ENCODE measurements at regions not wholly inside any gene's neighbourhood (a gene's known extent, or its start where the extent isn't known, plus 50 kb on each side); places are given as distances from the start of the nearest gene placed in this dataset.
A peak's percentile ranks its signal among the peaks of the same experiment; 100 is the strongest.

DNA sequence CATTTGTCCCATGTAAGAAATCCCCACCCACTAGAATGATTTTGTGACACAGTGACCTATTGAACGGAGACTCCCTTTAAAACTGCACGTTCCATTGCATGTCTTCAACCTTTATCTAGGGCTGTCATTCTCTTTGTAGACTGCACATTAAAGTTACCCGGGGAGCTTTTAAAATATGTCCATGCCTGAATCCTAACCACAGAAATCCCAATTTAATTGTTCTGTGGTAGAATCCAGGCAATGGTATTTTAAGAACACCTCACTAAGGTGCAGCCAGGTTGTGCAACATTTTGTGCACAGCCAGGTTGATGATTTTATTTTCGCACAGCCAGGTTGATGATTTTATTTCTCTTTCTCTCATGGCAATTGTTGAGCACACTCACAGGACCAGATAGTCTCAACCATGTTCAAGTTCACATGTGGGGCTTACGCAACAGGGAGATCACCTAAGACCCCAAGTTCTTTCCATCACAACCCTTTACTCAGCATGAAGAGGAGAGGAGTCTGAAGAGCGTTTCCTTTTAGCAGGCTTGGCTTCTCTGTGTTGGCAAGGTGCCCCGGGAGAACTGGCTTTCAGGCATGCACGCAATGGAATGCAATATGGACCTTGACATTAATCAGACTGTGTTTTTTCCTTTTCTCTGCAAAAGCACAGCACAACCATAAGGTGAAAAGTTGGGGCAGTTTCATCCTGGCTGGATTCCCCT is 467.3 kb upstream of the ETAA1 start:
- H3K4me3 Mint-ChIP-seq (ENCODE audit: unreplicated experiment): no peak overlapping the region
- no peaks in the 10 kb centered on the region for H3K36me3 Mint-ChIP-seq (ENCODE audit: low read depth)
- H3K9me3 Mint-ChIP-seq (ENCODE audit: low read depth): peaks cover 2% of the 10 kb centered on the region
- H3K27me3 Mint-ChIP-seq (ENCODE audit: low read depth): peaks cover 6% of the 10 kb centered on the region
- TF ChIP-seq, protein P1, sequence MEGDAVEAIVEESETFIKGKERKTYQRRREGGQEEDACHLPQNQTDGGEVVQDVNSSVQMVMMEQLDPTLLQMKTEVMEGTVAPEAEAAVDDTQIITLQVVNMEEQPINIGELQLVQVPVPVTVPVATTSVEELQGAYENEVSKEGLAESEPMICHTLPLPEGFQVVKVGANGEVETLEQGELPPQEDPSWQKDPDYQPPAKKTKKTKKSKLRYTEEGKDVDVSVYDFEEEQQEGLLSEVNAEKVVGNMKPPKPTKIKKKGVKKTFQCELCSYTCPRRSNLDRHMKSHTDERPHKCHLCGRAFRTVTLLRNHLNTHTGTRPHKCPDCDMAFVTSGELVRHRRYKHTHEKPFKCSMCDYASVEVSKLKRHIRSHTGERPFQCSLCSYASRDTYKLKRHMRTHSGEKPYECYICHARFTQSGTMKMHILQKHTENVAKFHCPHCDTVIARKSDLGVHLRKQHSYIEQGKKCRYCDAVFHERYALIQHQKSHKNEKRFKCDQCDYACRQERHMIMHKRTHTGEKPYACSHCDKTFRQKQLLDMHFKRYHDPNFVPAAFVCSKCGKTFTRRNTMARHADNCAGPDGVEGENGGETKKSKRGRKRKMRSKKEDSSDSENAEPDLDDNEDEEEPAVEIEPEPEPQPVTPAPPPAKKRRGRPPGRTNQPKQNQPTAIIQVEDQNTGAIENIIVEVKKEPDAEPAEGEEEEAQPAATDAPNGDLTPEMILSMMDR (IDR thresholded peaks at IDR 0.05): no peak
- H3K4me1 Mint-ChIP-seq (ENCODE audit: low read depth): peaks cover 11% of the 10 kb centered on the region
- DNase-seq (ENCODE audit: low spot score): no peak
- H3K27ac Mint-ChIP-seq (ENCODE audit: unreplicated experiment): peak overlapping the region; percentile 68

DNA sequence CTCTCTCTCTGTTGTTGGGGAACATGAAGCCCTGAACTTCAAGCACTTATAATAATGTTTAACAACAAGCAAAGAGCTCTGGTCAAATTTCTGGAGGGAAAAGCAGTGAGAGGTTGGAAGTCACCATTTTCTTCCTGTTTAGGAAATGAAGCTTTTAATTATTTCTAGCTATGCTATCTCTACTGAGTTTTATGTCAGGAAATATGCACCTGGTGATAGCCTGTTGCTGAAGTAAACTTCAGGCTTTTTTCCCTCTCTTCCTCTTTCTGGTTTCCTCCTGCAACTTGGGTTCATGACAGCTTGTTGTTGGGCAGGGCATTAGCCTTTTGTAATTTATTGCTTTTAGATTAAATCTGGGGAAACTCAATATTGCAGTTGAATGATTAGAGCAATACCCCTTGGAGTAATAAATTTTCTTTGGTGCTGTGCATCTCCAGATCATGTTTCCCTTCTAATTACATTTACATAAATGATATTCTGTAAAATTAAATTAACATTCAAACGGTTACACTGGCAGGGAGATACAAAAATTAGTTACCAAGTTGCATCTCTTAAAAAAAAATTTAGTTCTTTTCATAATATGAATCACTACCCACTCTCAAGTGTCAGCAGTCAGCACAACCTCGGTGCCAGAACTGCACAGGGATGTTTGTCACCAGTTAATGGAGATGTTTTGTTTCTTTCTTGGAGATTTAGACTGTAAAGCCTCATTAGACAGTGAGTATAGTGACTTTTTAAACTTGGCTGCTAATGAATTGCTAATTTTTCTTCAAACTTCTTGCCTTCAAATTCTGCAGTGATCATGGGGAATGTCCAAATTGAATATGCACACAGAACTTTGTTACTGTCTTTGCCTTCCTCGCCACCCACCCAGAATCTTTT is 466.6 kb upstream of the ETAA1 start:
- Mint-ChIP-seq H3K36me3 (ENCODE audit: low read depth) (no peaks in the 10 kb centered on the region), H3K27me3 (ENCODE audit: low read depth) (peaks cover 6% of the 10 kb centered on the region), H3K9me3 (ENCODE audit: low read depth) (peaks cover 2% of the 10 kb centered on the region), H3K4me3 (ENCODE audit: unreplicated experiment) (no peak overlapping the region), H3K27ac (ENCODE audit: unreplicated experiment) (peak overlapping the region; percentile 68), H3K4me1 (ENCODE audit: low read depth) (peaks cover 11% of the 10 kb centered on the region)
- TF ChIP-seq, protein P1 (IDR thresholded peaks at IDR 0.05): no peak
- no peak for DNase-seq (ENCODE audit: low spot score)

DNA sequence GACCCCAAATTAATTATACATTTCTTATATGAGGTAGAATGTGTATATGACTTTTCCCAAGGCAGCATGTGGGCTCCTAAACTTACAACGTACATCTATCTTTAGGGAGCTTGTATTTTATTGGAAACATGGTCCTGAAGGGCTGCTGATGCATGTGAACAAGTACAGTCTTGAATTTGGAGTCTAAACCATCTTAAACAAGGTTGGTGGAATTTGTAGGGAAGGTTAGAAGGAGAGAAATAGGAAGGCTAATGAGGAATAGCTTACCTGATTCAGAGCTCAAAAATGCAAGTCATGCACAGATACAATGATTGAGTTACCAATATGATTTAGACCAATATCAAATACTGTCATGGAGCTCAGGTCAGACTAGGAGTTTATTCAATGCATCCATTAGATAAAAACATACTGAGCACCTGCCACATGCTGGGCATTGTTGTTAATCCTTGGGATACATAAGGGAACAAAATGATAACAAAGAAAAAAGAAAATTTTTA is 458.6 kb upstream of the ETAA1 start:
- H3K36me3 Mint-ChIP-seq (ENCODE audit: low read depth): peaks cover 3% of the 10 kb centered on the region
- no peak overlapping the region for H3K27ac Mint-ChIP-seq (ENCODE audit: unreplicated experiment)
- H3K9me3 Mint-ChIP-seq (ENCODE audit: low read depth): peaks cover 5% of the 10 kb centered on the region
- H3K27me3 Mint-ChIP-seq (ENCODE audit: low read depth): peaks cover 11% of the 10 kb centered on the region
- no peak overlapping the region for H3K4me3 Mint-ChIP-seq (ENCODE audit: unreplicated experiment)
- no peaks in the 10 kb centered on the region for H3K4me1 Mint-ChIP-seq (ENCODE audit: low read depth)
- no peak for DNase-seq (ENCODE audit: low spot score)
- TF ChIP-seq, protein P1 (IDR thresholded peaks at IDR 0.05): no peak

DNA sequence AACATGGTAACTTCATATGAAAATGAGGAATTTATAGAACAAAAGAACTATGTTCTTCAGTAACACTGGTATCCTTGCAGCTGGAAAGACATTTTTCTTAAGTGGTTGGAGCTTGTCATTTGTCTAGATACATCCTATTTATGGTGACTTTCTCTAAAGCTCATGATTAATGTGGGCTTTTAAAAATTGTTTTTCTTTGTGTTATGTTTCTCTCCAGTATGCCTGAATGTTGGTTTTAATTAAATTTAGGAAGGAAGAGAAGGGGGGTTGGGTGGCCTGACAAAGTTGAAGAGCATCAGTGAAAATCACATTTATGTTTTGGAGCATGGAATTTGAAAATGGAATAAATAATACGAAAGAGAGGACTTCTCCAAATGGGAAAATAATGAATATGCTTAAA is 457.1 kb upstream of the ETAA1 start:
- Mint-ChIP-seq H3K9me3 (ENCODE audit: low read depth) (peaks cover 3% of the 10 kb centered on the region), H3K27me3 (ENCODE audit: low read depth) (peaks cover 10% of the 10 kb centered on the region), H3K4me3 (ENCODE audit: unreplicated experiment) (no peak overlapping the region), H3K4me1 (ENCODE audit: low read depth) (no peaks in the 10 kb centered on the region), H3K36me3 (ENCODE audit: low read depth) (peaks cover 3% of the 10 kb centered on the region), H3K27ac (ENCODE audit: unreplicated experiment) (no peak overlapping the region)
- TF ChIP-seq, protein P1 (IDR thresholded peaks at IDR 0.05): no peak
- no peak for DNase-seq (ENCODE audit: low spot score)

DNA sequence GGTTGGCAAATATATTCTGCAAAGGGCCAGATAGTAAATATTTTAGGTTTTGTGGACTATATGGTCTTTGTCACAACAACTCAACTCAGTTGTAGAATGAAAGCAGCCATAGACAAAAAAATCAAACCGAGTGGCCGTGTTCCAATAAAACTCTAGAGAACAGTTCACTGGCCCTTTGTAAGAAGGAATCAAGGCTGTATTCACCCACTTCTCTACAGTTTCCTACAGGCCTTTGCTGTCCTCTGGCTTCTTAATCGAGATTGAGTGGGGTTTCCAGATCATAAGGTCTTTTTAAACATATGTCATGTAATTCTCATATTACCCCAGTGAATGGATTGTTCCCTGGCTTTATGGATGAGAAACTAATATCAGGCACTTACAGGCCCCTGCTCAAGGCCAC is 448.9 kb upstream of the ETAA1 start:
- TF ChIP-seq, protein P1 (IDR thresholded peaks at IDR 0.05): no peak
- no peak overlapping the region for H3K4me3 Mint-ChIP-seq (ENCODE audit: unreplicated experiment)
- peaks cover 22% of the 10 kb centered on the region for H3K27me3 Mint-ChIP-seq (ENCODE audit: low read depth)
- peaks cover 2% of the 10 kb centered on the region for H3K36me3 Mint-ChIP-seq (ENCODE audit: low read depth)
- DNase-seq (ENCODE audit: low spot score): no peak
- H3K9me3 Mint-ChIP-seq (ENCODE audit: low read depth): peaks cover 3% of the 10 kb centered on the region
- no peak overlapping the region for H3K27ac Mint-ChIP-seq (ENCODE audit: unreplicated experiment)
- H3K4me1 Mint-ChIP-seq (ENCODE audit: low read depth): peaks cover 4% of the 10 kb centered on the region

Measured in chondrocyte (in vitro differentiated cells).